ENCODE measurements at regions not wholly inside any gene's neighbourhood (a gene's known extent, or its start where the extent isn't known, plus 50 kb on each side); places are given as distances from the start of the nearest gene placed in this dataset.
"Not testable (repeated sequence)": the region's sequence is repeated elsewhere in the genome, so short reads cannot be mapped to it uniquely, and the experiment has no call there.

DNA sequence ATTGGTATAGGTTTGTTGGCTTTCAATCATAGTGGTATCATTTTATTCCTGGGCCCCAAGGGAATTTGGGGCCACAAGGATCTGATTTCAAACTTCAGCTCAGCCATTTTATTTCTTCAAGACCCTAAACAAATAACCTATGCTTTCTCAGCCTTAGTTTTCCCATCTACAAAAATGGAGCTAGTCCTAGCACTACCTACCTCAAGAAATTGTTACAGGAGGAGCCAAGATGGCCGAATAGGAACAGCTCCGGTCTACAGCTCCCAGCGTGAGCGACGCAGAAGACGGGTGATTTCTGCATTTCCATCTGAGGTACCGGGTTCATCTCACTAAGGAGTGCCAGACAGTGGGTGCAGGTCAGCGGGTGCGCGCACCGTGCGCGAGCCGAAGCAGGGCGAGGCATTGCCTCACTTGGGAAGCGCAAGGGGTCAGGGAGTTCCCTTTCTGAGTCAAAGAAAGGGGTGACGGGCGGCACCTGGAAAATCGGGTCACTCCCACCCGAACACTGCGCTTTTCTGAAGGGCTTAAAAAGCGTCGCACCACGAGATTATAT, 143.5 kb downstream of the CCDC34 start (continued):
- TF ChIP-seq, protein P1, sequence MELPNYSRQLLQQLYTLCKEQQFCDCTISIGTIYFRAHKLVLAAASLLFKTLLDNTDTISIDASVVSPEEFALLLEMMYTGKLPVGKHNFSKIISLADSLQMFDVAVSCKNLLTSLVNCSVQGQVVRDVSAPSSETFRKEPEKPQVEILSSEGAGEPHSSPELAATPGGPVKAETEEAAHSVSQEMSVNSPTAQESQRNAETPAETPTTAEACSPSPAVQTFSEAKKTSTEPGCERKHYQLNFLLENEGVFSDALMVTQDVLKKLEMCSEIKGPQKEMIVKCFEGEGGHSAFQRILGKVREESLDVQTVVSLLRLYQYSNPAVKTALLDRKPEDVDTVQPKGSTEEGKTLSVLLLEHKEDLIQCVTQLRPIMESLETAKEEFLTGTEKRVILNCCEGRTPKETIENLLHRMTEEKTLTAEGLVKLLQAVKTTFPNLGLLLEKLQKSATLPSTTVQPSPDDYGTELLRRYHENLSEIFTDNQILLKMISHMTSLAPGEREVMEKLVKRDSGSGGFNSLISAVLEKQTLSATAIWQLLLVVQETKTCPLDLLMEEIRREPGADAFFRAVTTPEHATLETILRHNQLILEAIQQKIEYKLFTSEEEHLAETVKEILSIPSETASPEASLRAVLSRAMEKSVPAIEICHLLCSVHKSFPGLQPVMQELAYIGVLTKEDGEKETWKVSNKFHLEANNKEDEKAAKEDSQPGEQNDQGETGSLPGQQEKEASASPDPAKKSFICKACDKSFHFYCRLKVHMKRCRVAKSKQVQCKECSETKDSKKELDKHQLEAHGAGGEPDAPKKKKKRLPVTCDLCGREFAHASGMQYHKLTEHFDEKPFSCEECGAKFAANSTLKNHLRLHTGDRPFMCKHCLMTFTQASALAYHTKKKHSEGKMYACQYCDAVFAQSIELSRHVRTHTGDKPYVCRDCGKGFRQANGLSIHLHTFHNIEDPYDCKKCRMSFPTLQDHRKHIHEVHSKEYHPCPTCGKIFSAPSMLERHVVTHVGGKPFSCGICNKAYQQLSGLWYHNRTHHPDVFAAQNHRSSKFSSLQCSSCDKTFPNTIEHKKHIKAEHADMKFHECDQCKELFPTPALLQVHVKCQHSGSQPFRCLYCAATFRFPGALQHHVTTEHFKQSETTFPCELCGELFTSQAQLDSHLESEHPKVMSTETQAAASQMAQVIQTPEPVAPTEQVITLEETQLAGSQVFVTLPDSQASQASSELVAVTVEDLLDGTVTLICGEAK (IDR thresholded peaks at IDR 0.05) = 0 out of 2 replicates have a peak, but pooled peaks have one; percentile 27
- TF ChIP-seq, protein P1 (CRISPR knock-in tag; IDR thresholded peaks at IDR 0.05) = not testable (repeated sequence)

Measured in K562 (cell line).